ENCODE measurements at regions not wholly inside any gene's neighbourhood (a gene's known extent, or its start where the extent isn't known, plus 50 kb on each side); places are given as distances from the start of the nearest gene placed in this dataset.

GRCh38 chr9:3012245-3012644, 168.3 kb upstream of the PUM3 start:
- no peak for TF ChIP-seq PRDM6 (tag by site-specific recombination; IDR thresholded peaks at IDR 0.05)
- no peak for TF ChIP-seq ZNF701 (tag by site-specific recombination; IDR thresholded peaks at IDR 0.05)
- TF ChIP-seq YY1 (tag by site-specific recombination; IDR thresholded peaks at IDR 0.05) = no peak
- TF ChIP-seq CTCF (tag by site-specific recombination; IDR thresholded peaks at IDR 0.05) = no peak
- TF ChIP-seq ZBTB8A (tag by site-specific recombination; IDR thresholded peaks at IDR 0.05) = no peak

All from HEK293 (cell line).